ENCODE measurements at regions not wholly inside any gene's neighbourhood (a gene's known extent, or its start where the extent isn't known, plus 50 kb on each side); places are given as distances from the start of the nearest gene placed in this dataset.

GRCh38 chr4:155566354-155566753, 100.3 kb upstream of the GUCY1A1 start:
- Histone ChIP-seq H3K4me1 (ENCODE audit: insufficient read depth, low read length) (no peaks in the 10 kb centered on the region), H3K36me3 (ENCODE audit: insufficient read depth, low read length) (no peaks in the 10 kb centered on the region), H3K4me3 (ENCODE audit: low read depth in 1 of 2, low read length in 2 of 2) (no peak overlapping the region), H3K9me3 (ENCODE audit: insufficient read depth, low read length, severe bottlenecking) (no peaks in the 10 kb centered on the region), H3K9ac (ENCODE audit: low read depth, low read length) (no peak overlapping the region), H3K79me2 (ENCODE audit: insufficient read depth, low read length) (no peaks in the 10 kb centered on the region), H4K20me1 (ENCODE audit: insufficient read depth, low read length) (no peaks in the 10 kb centered on the region), H3K27me3 (ENCODE audit: insufficient read depth, low read length, poor library complexity) (no peaks in the 10 kb centered on the region), H3K27ac (ENCODE audit: low read length) (no peak overlapping the region), H3K4me2 (ENCODE audit: insufficient read depth, low read length) (no peak overlapping the region), H2AFZ (ENCODE audit: low read depth, low read length) (no peak overlapping the region)
- DNase-seq (no peak), ATAC-seq (ENCODE audit: insufficient read depth, low read depth) (no peak)
- TF ChIP-seq CTCF (IDR thresholded peaks at IDR 0.05; ENCODE audit: borderline replicate concordance, extremely low read depth, low read length, poor library complexity, severe bottlenecking) (no peak), EZH2 (IDR thresholded peaks at IDR 0.05; ENCODE audit: borderline replicate concordance, low read depth, low read length, severe bottlenecking) (no peak)

- ATAC-seq (ENCODE audit: insufficient read depth, low read depth): no peak
- H3K36me3 ChIP-seq (ENCODE audit: insufficient read depth, low read length): no peaks in the 10 kb centered on the region
- no peak overlapping the region for H3K4me2 ChIP-seq (ENCODE audit: insufficient read depth, low read length)
- no peak overlapping the region for H3K4me3 ChIP-seq (ENCODE audit: low read depth in 1 of 2, low read length in 2 of 2)
- H3K9me3 ChIP-seq (ENCODE audit: insufficient read depth, low read length, severe bottlenecking): no peaks in the 10 kb centered on the region
- TF ChIP-seq EZH2 (IDR thresholded peaks at IDR 0.05; ENCODE audit: borderline replicate concordance, low read depth, low read length, severe bottlenecking) (no peak), CTCF (IDR thresholded peaks at IDR 0.05; ENCODE audit: borderline replicate concordance, extremely low read depth, low read length, poor library complexity, severe bottlenecking) (no peak)
- no peak overlapping the region for H3K9ac ChIP-seq (ENCODE audit: low read depth, low read length)
- DNase-seq: no peak
- no peak overlapping the region for H3K27ac ChIP-seq (ENCODE audit: low read length)
- H2AFZ ChIP-seq (ENCODE audit: low read depth, low read length): no peak overlapping the region
- no peaks in the 10 kb centered on the region for H4K20me1 ChIP-seq (ENCODE audit: insufficient read depth, low read length)
- no peaks in the 10 kb centered on the region for H3K4me1 ChIP-seq (ENCODE audit: insufficient read depth, low read length)
- H3K27me3 ChIP-seq (ENCODE audit: insufficient read depth, low read length, poor library complexity): no peaks in the 10 kb centered on the region
- H3K79me2 ChIP-seq (ENCODE audit: insufficient read depth, low read length): no peaks in the 10 kb centered on the region
These were observed 100.9 kb upstream of the GUCY1A1 start for GRCh38 chr4:155565776-155566175.

GRCh38 chr4:155565330-155565729, 101.3 kb upstream of the GUCY1A1 start:
- no peaks in the 10 kb centered on the region for H3K36me3 ChIP-seq (ENCODE audit: insufficient read depth, low read length)
- TF ChIP-seq CTCF (IDR thresholded peaks at IDR 0.05; ENCODE audit: borderline replicate concordance, extremely low read depth, low read length, poor library complexity, severe bottlenecking): no peak
- no peak for TF ChIP-seq EZH2 (IDR thresholded peaks at IDR 0.05; ENCODE audit: borderline replicate concordance, low read depth, low read length, severe bottlenecking)
- DNase-seq (no peak), ATAC-seq (ENCODE audit: insufficient read depth, low read depth) (no peak)
- no peak overlapping the region for H3K4me3 ChIP-seq (ENCODE audit: low read depth in 1 of 2, low read length in 2 of 2)
- H3K4me2 ChIP-seq (ENCODE audit: insufficient read depth, low read length): no peak overlapping the region
- H3K79me2 ChIP-seq (ENCODE audit: insufficient read depth, low read length): no peaks in the 10 kb centered on the region
- no peaks in the 10 kb centered on the region for H3K27me3 ChIP-seq (ENCODE audit: insufficient read depth, low read length, poor library complexity)
- no peaks in the 10 kb centered on the region for H3K9me3 ChIP-seq (ENCODE audit: insufficient read depth, low read length, severe bottlenecking)
- no peaks in the 10 kb centered on the region for H3K4me1 ChIP-seq (ENCODE audit: insufficient read depth, low read length)
- H2AFZ ChIP-seq (ENCODE audit: low read depth, low read length): no peak overlapping the region
- no peak overlapping the region for H3K9ac ChIP-seq (ENCODE audit: low read depth, low read length)
- H4K20me1 ChIP-seq (ENCODE audit: insufficient read depth, low read length): no peaks in the 10 kb centered on the region
- no peak overlapping the region for H3K27ac ChIP-seq (ENCODE audit: low read length)

- Histone ChIP-seq H3K79me2 (ENCODE audit: insufficient read depth, low read length) (no peaks in the 10 kb centered on the region), H3K4me1 (ENCODE audit: insufficient read depth, low read length) (no peaks in the 10 kb centered on the region), H3K4me2 (ENCODE audit: insufficient read depth, low read length) (no peak overlapping the region), H3K4me3 (ENCODE audit: low read depth in 1 of 2, low read length in 2 of 2) (no peak overlapping the region), H2AFZ (ENCODE audit: low read depth, low read length) (no peak overlapping the region), H3K36me3 (ENCODE audit: insufficient read depth, low read length) (no peaks in the 10 kb centered on the region), H4K20me1 (ENCODE audit: insufficient read depth, low read length) (no peaks in the 10 kb centered on the region), H3K27ac (ENCODE audit: low read length) (no peak overlapping the region), H3K9ac (ENCODE audit: low read depth, low read length) (no peak overlapping the region), H3K9me3 (ENCODE audit: insufficient read depth, low read length, severe bottlenecking) (no peaks in the 10 kb centered on the region), H3K27me3 (ENCODE audit: insufficient read depth, low read length, poor library complexity) (no peaks in the 10 kb centered on the region)
- TF ChIP-seq EZH2 (IDR thresholded peaks at IDR 0.05; ENCODE audit: borderline replicate concordance, low read depth, low read length, severe bottlenecking) (no peak), CTCF (IDR thresholded peaks at IDR 0.05; ENCODE audit: borderline replicate concordance, extremely low read depth, low read length, poor library complexity, severe bottlenecking) (no peak)
- no peak for ATAC-seq (ENCODE audit: insufficient read depth, low read depth)
- DNase-seq: no peak
These were observed 101.8 kb upstream of the GUCY1A1 start for GRCh38 chr4:155564880-155565279.
